ENCODE measurements at regions not wholly inside any gene's neighbourhood (a gene's known extent, or its start where the extent isn't known, plus 50 kb on each side); places are given as distances from the start of the nearest gene placed in this dataset.

GRCh38 chr1:166552706-166553105 is 286.6 kb upstream of the POGK start:
- no peaks in the 10 kb centered on the region for H3K4me1 ChIP-seq
- intact Hi-C loops (cut with DNase I) = no loop called here
- H3K27ac ChIP-seq = no peak overlapping the region
- H3K9me3 ChIP-seq = peaks cover 0 to 46% (median 6%) of the 10 kb centered on the region in 11 donors
- TF ChIP-seq CTCF (IDR thresholded peaks at IDR 0.05) = no peak
- DNase-seq (no peak), ATAC-seq (no peak)
- no peaks in the 10 kb centered on the region for H3K36me3 ChIP-seq
- H3K27me3 ChIP-seq = peaks cover 0 to 3% (median 0%) of the 10 kb centered on the region in 7 donors
- H3K4me3 ChIP-seq = no peak overlapping the region
- WGBS, 2 donors = 33% methylated on average over 1 of the region's 1 CpG

DNA sequence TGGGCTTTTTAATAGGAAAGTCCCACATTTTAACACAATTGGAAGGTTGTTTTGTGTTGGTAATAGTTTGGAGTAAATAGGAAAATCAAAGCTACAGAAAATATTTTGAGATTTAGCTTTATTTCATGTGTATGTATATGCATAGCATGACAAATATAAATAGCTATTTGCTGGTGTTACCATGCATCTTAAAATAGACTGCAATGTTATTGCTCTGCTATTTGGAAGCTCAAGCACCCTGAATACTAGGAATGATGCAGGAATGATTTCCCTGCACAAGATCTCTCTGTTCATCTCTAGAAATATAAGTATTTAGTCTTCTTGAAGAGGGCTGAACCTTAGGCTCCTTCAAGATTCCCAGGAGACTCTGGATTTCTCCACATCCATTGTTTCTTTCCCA is 268.3 kb upstream of the POGK start:
- intact Hi-C loops (cut with DNase I) = no loop called here
- Histone ChIP-seq H3K4me3 (no peak overlapping the region), H3K27ac (no peak overlapping the region), H3K27me3 (no peaks in the 10 kb centered on the region), H3K4me1 (no peaks in the 10 kb centered on the region), H3K9me3 (peaks cover 0 to 5% (median 0%) of the 10 kb centered on the region in 11 donors), H3K36me3 (no peaks in the 10 kb centered on the region)
- DNase-seq (no peak), ATAC-seq (peak in 1 of 8 donors; percentile 52)
- no peak for TF ChIP-seq CTCF (IDR thresholded peaks at IDR 0.05)

GRCh38 chr1:166573199-166573598 is 266.1 kb upstream of the POGK start:
- DNase-seq (no peak), ATAC-seq (no peak)
- no peaks in the 10 kb centered on the region for H3K27me3 ChIP-seq
- no peak overlapping the region for H3K27ac ChIP-seq
- H3K4me1 ChIP-seq = no peaks in the 10 kb centered on the region
- H3K36me3 ChIP-seq = no peaks in the 10 kb centered on the region
- no peak for TF ChIP-seq CTCF (IDR thresholded peaks at IDR 0.05)
- intact Hi-C loops (cut with DNase I) = no loop called here
- 75 to 85% methylated on average over 1 of the region's 1 CpG for WGBS, 2 donors
- peaks cover 0 to 5% (median 0%) of the 10 kb centered on the region in 11 donors for H3K9me3 ChIP-seq
- no peak overlapping the region for H3K4me3 ChIP-seq

- TF ChIP-seq CTCF (IDR thresholded peaks at IDR 0.05) = no peak
Observed at GRCh38 chr1:166579557-166580501, 259.4 kb upstream of the POGK start.

More at GRCh38 chr1:166579557-166580501, 259.4 kb upstream of the POGK start:
- no peaks in the 10 kb centered on the region for H3K36me3 ChIP-seq
- H3K4me3 ChIP-seq = no peak overlapping the region
- no peak overlapping the region for H3K27ac ChIP-seq
- H3K4me1 ChIP-seq = peaks cover 0 to 5% (median 0%) of the 10 kb centered on the region in 9 donors
- ATAC-seq (no peak), DNase-seq (no peak)
- intact Hi-C loops (cut with DNase I) = no loop called here
- WGBS, 2 donors = 78 to 80% methylated on average over 7 of the region's 7 CpGs
- no peaks in the 10 kb centered on the region for H3K9me3 ChIP-seq
- H3K27me3 ChIP-seq = no peaks in the 10 kb centered on the region

Measured in heart right ventricle (tissue), 16 donors.